ENCODE measurements at regions not wholly inside any gene's neighbourhood (a gene's known extent, or its start where the extent isn't known, plus 50 kb on each side); places are given as distances from the start of the nearest gene placed in this dataset.
A peak's percentile ranks its signal among the peaks of the same experiment; 100 is the strongest.
"Not testable (repeated sequence)": the region's sequence is repeated elsewhere in the genome, so short reads cannot be mapped to it uniquely, and the experiment has no call there.

GRCh38 chr10:4186849-4187540 is 402.0 kb upstream of the KLF6 start:
- DNase-seq: no peak

GRCh38 chr10:4183761-4184261 is 398.8 kb upstream of the KLF6 start:
- no peak for DNase-seq

- no peak for DNase-seq
These were observed 396.6 kb upstream of the KLF6 start for GRCh38 chr10:4181621-4182049.

GRCh38 chr10:4181081-4181480 is 396.1 kb upstream of the KLF6 start:
- DNase-seq: no peak

- no peak for DNase-seq
These were observed 392.8 kb upstream of the KLF6 start for GRCh38 chr10:4177791-4178190.

- no peak for DNase-seq
These were observed 391.7 kb upstream of the KLF6 start for GRCh38 chr10:4176500-4177281.

- no peak for DNase-seq
These were observed 389.2 kb upstream of the KLF6 start for GRCh38 chr10:4174197-4174596.

GRCh38 chr10:4170633-4171314 is 385.8 kb upstream of the KLF6 start:
- no peak for DNase-seq

- DNase-seq: no peak
These were observed 385.2 kb upstream of the KLF6 start for GRCh38 chr10:4170181-4170580.

- DNase-seq: no peak
These were observed 384.4 kb upstream of the KLF6 start for GRCh38 chr10:4169448-4169847.

- no peak for DNase-seq
These were observed 382.2 kb upstream of the KLF6 start for GRCh38 chr10:4167216-4167615.

GRCh38 chr10:4162571-4163286 is 377.7 kb upstream of the KLF6 start:
- DNase-seq: no peak

- no peak for DNase-seq
These were observed 374.2 kb upstream of the KLF6 start for GRCh38 chr10:4159173-4159572.

GRCh38 chr10:4154191-4154715 is 369.2 kb upstream of the KLF6 start:
- DNase-seq: peak; percentile 55

GRCh38 chr10:4151466-4151865 is 366.5 kb upstream of the KLF6 start:
- DNase-seq: no peak

GRCh38 chr10:4150676-4151075 is 365.7 kb upstream of the KLF6 start:
- no peak for DNase-seq

GRCh38 chr10:4149460-4149859 is 364.5 kb upstream of the KLF6 start:
- not testable (repeated sequence) for DNase-seq

GRCh38 chr10:4147245-4147644 is 362.2 kb upstream of the KLF6 start:
- no peak for DNase-seq

GRCh38 chr10:4144817-4145216 is 359.8 kb upstream of the KLF6 start:
- no peak for DNase-seq

- DNase-seq: no peak
These were observed 356.5 kb upstream of the KLF6 start for GRCh38 chr10:4141471-4141870.

- no peak for DNase-seq
These were observed 353.2 kb upstream of the KLF6 start for GRCh38 chr10:4138146-4138721.

- no peak for DNase-seq
These were observed 352.3 kb upstream of the KLF6 start for GRCh38 chr10:4137299-4137698.
